ENCODE measurements at regions not wholly inside any gene's neighbourhood (a gene's known extent, or its start where the extent isn't known, plus 50 kb on each side); places are given as distances from the start of the nearest gene placed in this dataset.

DNA sequence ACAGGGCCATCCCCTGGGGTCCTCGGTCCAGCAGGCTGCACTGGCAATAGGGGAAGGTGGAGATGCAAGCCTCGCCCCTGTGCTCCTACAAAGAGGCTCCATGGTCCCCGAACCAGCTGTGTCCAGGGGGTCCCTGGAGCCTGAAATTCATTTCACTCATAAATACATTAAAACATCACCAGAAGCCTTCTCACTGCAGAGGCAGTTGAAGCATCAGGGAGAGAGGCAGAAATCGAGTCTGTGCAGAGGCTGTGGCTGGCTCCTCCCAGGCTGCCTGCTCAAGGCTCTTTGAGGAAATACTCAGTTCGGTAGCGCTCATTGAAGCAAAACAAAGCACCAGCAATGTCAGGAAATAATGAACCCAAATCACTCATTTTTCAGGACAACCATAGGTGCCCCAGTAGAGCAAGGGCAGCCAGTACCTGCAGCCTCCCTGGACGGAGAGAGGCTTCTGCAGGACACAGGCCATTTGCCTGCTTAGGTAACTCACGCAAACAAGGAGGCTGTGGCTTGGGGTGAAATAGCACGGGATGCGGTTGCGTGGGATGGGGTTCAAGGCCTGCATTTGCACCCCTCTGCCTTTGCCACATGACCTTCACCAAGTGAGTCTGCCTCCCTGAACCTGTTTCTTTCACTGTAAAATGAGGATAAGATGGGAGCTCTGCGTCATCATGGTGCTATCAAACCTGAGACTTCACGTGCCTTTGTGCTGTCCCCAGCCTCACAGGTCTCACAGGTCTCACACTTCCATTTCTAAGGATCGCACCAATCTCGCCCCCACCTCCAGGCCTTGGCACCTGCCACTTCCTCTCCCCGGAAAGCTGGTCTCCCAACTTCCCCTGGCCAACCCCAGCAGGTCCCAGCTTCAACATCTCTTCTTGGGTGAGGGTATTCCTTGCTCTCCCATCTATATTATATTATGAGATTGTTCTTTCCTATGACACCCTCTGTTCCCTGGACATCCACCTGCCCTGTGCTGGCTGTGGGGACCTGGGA, 84.3 kb upstream of the SHISAL1 start:
- TF ChIP-seq POLR2A (IDR thresholded peaks at IDR 0.05; ENCODE audit: low read depth, low read length) (no peak), POLR2AphosphoS5 (IDR thresholded peaks at IDR 0.05; ENCODE audit: low read depth, low read length) (no peak), SPI1 (IDR thresholded peaks at IDR 0.05; ENCODE audit: low read depth, low read length) (no peak), PAX5 (IDR thresholded peaks at IDR 0.05; ENCODE audit: insufficient read depth, low read length, severe bottlenecking) (no peak), TAF1 (IDR thresholded peaks at IDR 0.05; ENCODE audit: low read depth, low read length) (no peak)
